Transverse colon (tissue), 4 donors: ENCODE measurements at regions not wholly inside any gene's neighbourhood (a gene's known extent, or its start where the extent isn't known, plus 50 kb on each side); places are given as distances from the start of the nearest gene placed in this dataset.

Source experiments
- CTCF ChIP-seq, 5 experiments: fragments of 200-600 bp in 3 of 5; fragments of 450-650 bp in 2 of 5; sonication (generic) in 3 of 5; IDR thresholded peaks; 1 replicate in 2 of 5; 2 replicates in 3 of 5; pipeline ENCODE4 v1.5.1; 2016 to 2017; ENCODE audit warnings: antibody characterized with exemption in 5 of 5, inconsistent platforms in 3 of 5, mild to moderate bottlenecking in 2 of 5, moderate library complexity in 1 of 5
- POLR2A ChIP-seq: fragments of 450-650 bp; IDR thresholded peaks from one replicate; pipeline ENCODE4 v1.6.1; 2016; ENCODE audit warnings: antibody characterized with exemption, mild to moderate bottlenecking, moderate library complexity
- POLR2AphosphoS5 ChIP-seq, 3 donors: sonication (generic); formaldehyde crosslinking; IDR thresholded peaks; one replicate each; pipeline ENCODE4 v1.6.1; 2016; ENCODE audit warnings: antibody characterized with exemption in 3 of 3

GRCh38 chr6:132058975-132059374, 107.8 kb upstream of the CCN2 start:
- TF ChIP-seq CTCF (IDR thresholded peaks at IDR 0.05) (no peak), POLR2A (no peak), POLR2AphosphoS5 (IDR thresholded peaks at IDR 0.05) (no peak)
